ENCODE measurements at regions not wholly inside any gene's neighbourhood (a gene's known extent, or its start where the extent isn't known, plus 50 kb on each side); places are given as distances from the start of the nearest gene placed in this dataset.
A peak's percentile ranks its signal among the peaks of the same experiment; 100 is the strongest.

- no peak for DNase-seq (ENCODE audit: low read depth in 2 of 2)
- Histone ChIP-seq H3K79me2 (ENCODE audit: control insufficient read depth, insufficient read depth, low read length) (no peaks in the 10 kb centered on the region), H3K27ac (ENCODE audit: insufficient read depth, low read length) (no peak overlapping the region), H3K27me3 (ENCODE audit: control insufficient read depth, insufficient read depth, low read length) (peaks cover 2% of the 10 kb centered on the region), H3K4me3 (replicated peaks in 1 of 4; ENCODE audit: control extremely low read depth in 1 of 4, insufficient read depth in 1 of 4, low read depth in 3 of 4, low read length in 4 of 4) (no peak overlapping the region), H2AFZ (ENCODE audit: low read length) (no peak overlapping the region), H3K4me2 (ENCODE audit: extremely low read depth, insufficient read depth, low read length) (no peak overlapping the region), H3K4me1 (ENCODE audit: control insufficient read depth, extremely low read depth, insufficient read depth, low read length) (no peaks in the 10 kb centered on the region), H3K9me3 (ENCODE audit: control insufficient read depth, insufficient read depth, low read depth, low read length) (no peaks in the 10 kb centered on the region), H3K9ac (ENCODE audit: insufficient read depth, low read length) (no peak overlapping the region), H4K20me1 (ENCODE audit: control insufficient read depth, extremely low read depth, insufficient read depth, low read length) (no peaks in the 10 kb centered on the region), H3K36me3 (ENCODE audit: control insufficient read depth, insufficient read depth, low read length) (no peaks in the 10 kb centered on the region)
- no peak for TF ChIP-seq CTCF (conservative IDR thresholded peaks at IDR 0.05 in 1 of 2, IDR thresholded peaks at IDR 0.05 in 1 of 2; ENCODE audit: low read depth in 1 of 2, low read length in 2 of 2)
- TF ChIP-seq EZH2 (IDR thresholded peaks at IDR 0.05; ENCODE audit: low read length, missing control alignments) = no peak
Observed at GRCh38 chr4:74878323-74878722, 54.6 kb upstream of the PARM1 start.

- no peak for TF ChIP-seq EZH2 (IDR thresholded peaks at IDR 0.05; ENCODE audit: low read length, missing control alignments)
- no peak for TF ChIP-seq CTCF (conservative IDR thresholded peaks at IDR 0.05 in 1 of 2, IDR thresholded peaks at IDR 0.05 in 1 of 2; ENCODE audit: low read depth in 1 of 2, low read length in 2 of 2)
- no peak overlapping the region for H3K27ac ChIP-seq (ENCODE audit: insufficient read depth, low read length)
- no peaks in the 10 kb centered on the region for H3K27me3 ChIP-seq (ENCODE audit: control insufficient read depth, insufficient read depth, low read length)
- no peaks in the 10 kb centered on the region for H3K4me1 ChIP-seq (ENCODE audit: control insufficient read depth, extremely low read depth, insufficient read depth, low read length)
- no peaks in the 10 kb centered on the region for H3K36me3 ChIP-seq (ENCODE audit: control insufficient read depth, insufficient read depth, low read length)
- H3K9me3 ChIP-seq (ENCODE audit: control insufficient read depth, insufficient read depth, low read depth, low read length) = no peaks in the 10 kb centered on the region
- H2AFZ ChIP-seq (ENCODE audit: low read length) = no peak overlapping the region
- H3K4me3 ChIP-seq (replicated peaks in 1 of 4; ENCODE audit: control extremely low read depth in 1 of 4, insufficient read depth in 1 of 4, low read depth in 3 of 4, low read length in 4 of 4) = no peak overlapping the region
- no peak overlapping the region for H3K9ac ChIP-seq (ENCODE audit: insufficient read depth, low read length)
- no peaks in the 10 kb centered on the region for H3K79me2 ChIP-seq (ENCODE audit: control insufficient read depth, insufficient read depth, low read length)
- no peaks in the 10 kb centered on the region for H4K20me1 ChIP-seq (ENCODE audit: control insufficient read depth, extremely low read depth, insufficient read depth, low read length)
- no peak overlapping the region for H3K4me2 ChIP-seq (ENCODE audit: extremely low read depth, insufficient read depth, low read length)
- DNase-seq (ENCODE audit: low read depth in 2 of 2) = no peak
Observed at GRCh38 chr4:74875451-74875850, 57.5 kb upstream of the PARM1 start.

GRCh38 chr4:74874753-74875367 lies 58.1 kb upstream of the PARM1 start:
- H3K4me3 ChIP-seq (replicated peaks in 1 of 4; ENCODE audit: control extremely low read depth in 1 of 4, insufficient read depth in 1 of 4, low read depth in 3 of 4, low read length in 4 of 4) = no peak overlapping the region
- H3K9ac ChIP-seq (ENCODE audit: insufficient read depth, low read length) = no peak overlapping the region
- no peaks in the 10 kb centered on the region for H3K79me2 ChIP-seq (ENCODE audit: control insufficient read depth, insufficient read depth, low read length)
- no peaks in the 10 kb centered on the region for H3K9me3 ChIP-seq (ENCODE audit: control insufficient read depth, insufficient read depth, low read depth, low read length)
- no peaks in the 10 kb centered on the region for H4K20me1 ChIP-seq (ENCODE audit: control insufficient read depth, extremely low read depth, insufficient read depth, low read length)
- DNase-seq (ENCODE audit: low read depth in 2 of 2) = peak; percentile 70 to 91
- TF ChIP-seq CTCF (conservative IDR thresholded peaks at IDR 0.05 in 1 of 2, IDR thresholded peaks at IDR 0.05 in 1 of 2; ENCODE audit: low read depth in 1 of 2, low read length in 2 of 2) (peak; percentile 97), EZH2 (IDR thresholded peaks at IDR 0.05; ENCODE audit: low read length, missing control alignments) (no peak)
- no peak overlapping the region for H3K27ac ChIP-seq (ENCODE audit: insufficient read depth, low read length)
- no peaks in the 10 kb centered on the region for H3K36me3 ChIP-seq (ENCODE audit: control insufficient read depth, insufficient read depth, low read length)
- H3K27me3 ChIP-seq (ENCODE audit: control insufficient read depth, insufficient read depth, low read length) = no peaks in the 10 kb centered on the region
- no peak overlapping the region for H2AFZ ChIP-seq (ENCODE audit: low read length)
- no peaks in the 10 kb centered on the region for H3K4me1 ChIP-seq (ENCODE audit: control insufficient read depth, extremely low read depth, insufficient read depth, low read length)
- H3K4me2 ChIP-seq (ENCODE audit: extremely low read depth, insufficient read depth, low read length) = no peak overlapping the region
